ENCODE measurements at regions not wholly inside any gene's neighbourhood (a gene's known extent, or its start where the extent isn't known, plus 50 kb on each side); places are given as distances from the start of the nearest gene placed in this dataset.
A peak's percentile ranks its signal among the peaks of the same experiment; 100 is the strongest.
"Not testable (repeated sequence)": the region's sequence is repeated elsewhere in the genome, so short reads cannot be mapped to it uniquely, and the experiment has no call there.

DNA sequence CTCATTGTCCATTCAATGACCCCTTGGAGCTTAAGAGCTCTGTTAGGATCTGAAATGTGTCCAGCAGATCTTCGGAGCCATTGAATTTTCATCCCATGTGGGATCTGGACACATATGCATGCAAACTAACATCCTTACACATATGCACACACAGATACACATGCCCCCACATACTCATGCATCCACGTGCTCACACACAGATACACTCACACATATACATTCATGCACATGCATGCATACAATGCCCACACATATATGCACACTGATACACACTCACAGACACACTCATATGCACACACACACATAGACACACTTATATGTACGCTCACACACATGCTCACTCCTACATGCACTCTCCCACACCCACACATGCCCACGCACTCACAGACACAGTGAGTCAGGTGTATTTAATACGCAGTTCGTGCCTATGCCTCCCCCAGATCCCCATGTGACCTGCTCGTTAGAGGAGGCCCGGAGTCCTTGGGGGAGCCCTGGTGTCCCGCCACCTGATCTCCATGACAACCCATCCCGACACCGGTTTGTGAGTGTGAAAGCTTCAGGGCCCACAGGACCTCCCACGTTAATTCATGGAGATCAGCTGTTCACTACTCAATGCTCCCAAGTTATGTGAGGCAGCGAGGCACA is 121.9 kb upstream of the SULF2 start:
- no peak for DNase-seq

DNA sequence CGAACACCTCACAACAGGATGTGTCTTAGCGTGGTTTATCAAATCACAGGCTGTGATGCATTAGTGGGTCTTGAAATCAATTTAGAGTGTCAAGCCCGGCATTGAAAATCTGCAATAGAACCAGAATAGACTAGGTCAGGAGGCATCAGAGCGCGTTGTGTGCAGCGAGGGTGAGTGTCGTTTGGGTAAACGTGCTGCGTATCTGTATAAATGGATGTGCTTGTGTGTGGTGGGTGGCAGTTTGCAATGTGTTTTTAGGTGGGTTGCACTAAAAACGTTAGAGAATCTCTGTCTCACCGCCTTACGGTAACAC is 121.0 kb upstream of the SULF2 start:
- DNase-seq, result no peak

DNA sequence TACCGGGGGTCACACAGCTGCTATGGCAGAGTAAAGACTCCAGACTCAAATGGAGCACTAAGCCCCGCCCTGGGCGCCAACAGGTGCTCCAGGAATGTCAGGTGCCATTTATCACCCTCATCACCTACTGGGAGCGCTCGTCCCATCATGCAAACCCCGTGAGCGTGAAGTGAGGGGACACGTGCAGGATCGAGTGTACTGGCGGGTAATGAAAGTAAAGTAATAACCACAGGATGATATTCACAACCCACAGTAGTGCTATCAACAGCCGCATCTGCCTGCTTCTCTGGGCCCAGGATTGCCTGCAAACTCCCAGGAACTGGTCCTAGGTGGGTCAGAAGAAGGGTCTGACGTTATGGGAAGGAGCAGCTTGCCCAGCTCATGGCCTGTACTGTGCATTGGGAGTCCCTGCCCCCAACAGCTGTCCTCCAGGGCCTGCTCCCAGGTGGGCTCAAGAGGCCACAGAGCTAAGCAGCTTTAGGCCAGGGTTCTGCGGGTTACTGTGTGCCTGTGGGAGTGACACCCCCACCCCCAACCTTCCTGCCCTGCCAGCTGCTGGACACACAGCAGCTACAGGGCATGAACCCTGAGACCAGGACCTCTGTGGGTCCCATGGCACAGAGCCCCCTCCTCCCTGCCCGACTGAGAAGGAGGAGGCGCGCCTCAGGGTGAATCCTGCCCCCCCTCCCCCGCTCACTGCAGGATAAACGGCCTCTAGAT is 120.5 kb upstream of the SULF2 start:
- DNase-seq, result no peak

DNA sequence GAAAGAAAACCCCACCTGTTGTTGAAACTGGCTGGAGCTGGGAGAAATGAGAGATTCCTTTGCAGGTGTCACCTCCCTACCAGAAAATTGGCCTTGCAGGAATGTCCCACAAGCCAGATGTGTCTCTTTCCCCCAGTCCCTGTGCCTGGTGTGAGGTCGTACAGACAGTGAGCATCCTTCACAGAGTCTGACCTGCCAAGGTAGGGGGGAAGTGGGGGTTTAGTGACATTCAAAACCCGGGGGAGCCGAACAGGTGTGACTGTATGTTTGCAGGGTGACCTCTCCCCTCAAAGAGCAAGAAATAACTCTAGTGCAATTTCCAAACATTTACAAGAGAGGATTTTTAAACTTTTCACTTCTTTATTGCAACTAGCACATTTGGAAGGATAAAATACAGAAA is 117.7 kb upstream of the SULF2 start:
- not testable (repeated sequence) for DNase-seq

DNA sequence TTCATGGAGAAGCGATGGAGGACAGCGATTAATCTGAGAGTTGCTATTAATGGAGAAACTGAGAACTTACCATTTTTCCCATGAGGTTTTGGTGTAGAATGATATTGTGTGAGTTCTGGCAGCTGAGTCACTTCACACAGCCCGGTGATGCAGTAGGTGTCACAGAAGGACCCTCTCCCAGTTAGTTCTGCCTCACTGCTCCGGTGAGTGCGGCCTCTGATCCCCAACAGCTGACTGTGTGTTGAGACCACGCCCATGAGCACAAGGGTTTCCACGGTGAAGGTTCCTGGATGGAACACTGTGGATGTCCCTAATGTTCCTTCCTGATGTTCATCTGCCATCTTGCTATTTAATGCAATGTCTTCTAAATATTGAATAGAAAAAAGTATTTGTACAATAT is 114.0 kb upstream of the SULF2 start:
- not testable (repeated sequence) for DNase-seq

DNA sequence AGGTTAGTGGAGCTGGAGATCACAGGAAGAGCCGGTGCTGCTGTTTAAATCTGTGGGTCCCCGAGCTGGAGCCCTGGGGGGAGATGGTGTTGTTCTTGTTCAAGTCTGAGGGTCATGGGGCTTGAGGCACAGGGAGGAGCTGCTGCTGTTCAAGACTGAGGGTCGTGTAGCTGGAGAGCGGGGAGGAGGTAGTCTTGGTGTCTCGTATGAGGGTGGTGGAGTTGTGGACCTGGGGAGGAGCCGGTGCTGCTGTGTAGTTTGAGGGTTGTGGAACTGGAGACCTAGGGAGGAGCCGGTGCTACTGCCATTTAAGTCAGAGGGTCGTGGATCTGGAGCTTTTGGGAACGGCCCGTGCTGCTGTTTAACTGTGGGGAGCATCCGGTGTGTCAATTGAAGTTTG is 112.2 kb upstream of the SULF2 start:
- DNase-seq, result no peak

DNA sequence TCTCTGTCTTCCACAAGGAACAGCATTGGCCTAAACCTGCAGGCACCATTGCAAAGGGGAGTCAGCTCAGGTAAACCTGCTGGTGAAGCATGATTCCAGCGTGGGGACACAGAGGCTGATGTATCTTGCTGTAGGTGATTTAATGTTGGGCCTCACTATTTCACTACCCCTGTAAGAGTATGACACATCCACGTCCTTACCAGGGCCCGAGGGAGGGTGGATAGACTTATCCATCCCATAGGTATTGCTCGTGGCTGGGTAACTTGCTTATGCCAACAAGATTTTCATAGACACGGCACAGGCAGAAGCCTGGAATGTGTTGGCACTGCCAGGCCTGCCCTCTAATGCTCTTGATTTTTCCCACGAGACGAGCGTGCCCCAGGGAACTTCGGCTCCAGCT is 107.4 kb upstream of the SULF2 start:
- not testable (repeated sequence) for DNase-seq

DNA sequence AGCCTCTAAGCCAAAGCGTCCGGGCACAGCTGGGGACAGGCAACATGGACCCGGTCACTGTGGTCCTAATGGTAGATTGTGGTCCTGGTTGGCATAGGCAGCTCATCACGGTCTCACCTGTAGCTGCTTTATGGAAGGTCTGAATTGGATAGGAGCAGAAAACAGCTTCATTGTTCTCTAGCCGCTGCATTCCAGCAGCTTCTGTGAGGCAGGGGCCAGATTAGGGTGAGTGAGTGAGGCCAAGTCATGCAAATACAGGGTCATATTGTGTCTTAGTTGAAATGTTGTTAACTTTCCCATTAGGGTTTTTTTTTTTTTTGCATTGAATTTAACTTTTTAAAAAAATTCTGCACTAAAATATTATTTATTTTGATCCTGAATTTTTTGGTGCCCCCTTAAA is 105.4 kb upstream of the SULF2 start:
- not testable (repeated sequence) for DNase-seq

DNA sequence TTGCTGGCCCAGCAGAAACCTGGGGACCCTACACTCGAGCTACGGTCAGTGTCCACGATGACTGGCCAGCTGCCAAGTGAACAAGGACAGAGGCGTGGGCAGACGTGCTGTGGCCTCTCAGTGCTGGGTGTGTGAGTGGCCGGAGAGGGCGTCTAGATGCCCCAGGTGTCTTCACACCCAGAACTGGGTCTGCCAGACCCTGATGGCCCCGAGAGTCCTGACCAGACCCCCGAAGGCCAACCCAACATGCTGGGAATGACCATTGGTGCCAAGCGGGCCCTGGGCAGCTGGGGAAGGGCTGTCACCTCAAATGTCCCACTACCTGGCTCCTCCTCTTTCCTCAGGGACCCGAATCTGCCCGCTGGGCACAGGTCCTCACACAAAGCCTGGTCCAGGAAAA is 104.5 kb upstream of the SULF2 start:
- DNase-seq, result not testable (repeated sequence)

DNA sequence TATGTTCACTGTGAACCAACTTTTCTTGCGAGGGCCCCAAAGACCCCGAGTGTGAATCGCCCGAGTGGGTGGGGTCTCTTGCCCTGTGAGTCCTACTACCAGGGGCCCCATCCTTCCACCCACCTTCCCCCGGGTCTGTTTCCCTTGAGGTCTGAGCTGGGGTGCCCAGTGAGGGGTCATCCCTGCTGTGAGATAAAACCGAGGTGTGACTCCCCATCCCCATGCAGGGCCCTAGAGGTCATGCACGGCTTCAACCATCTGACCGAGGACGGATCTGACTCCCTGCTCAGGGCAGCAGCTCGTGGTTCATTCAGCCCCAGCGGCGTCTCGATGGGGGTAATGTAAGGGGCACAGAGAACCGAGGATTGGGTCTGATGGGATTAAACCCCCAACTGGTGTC is 103.1 kb upstream of the SULF2 start:
- no peak for DNase-seq

DNA sequence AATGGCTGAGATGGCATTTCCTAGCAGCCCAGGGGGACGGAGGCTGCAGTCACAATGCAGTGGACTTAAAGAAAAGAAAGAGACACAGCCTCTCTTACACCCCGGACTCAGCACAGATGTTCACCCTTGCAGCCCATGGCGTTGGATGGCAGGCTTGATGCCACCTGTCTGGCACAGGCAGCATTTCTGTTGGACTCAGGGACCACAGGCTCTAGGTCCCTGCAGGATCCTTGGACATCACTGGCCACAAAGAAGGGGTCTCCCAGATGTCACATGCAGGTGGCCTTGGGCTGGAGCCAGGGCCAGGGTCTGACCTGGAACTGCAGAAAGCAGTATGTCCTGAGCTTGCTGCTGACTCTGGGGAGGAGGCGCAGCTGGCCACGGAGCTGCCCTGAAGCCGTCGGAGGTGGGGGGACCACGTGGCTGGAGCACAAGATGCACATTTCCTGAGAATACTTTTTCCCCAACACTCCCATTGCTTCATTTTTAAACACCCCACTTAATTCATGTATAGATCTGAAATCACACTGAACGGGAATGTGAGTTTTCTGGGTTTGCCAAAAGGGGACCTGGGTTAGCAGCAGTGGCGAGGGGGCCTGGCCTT is 102.3 kb upstream of the SULF2 start:
- no peak for DNase-seq

DNA sequence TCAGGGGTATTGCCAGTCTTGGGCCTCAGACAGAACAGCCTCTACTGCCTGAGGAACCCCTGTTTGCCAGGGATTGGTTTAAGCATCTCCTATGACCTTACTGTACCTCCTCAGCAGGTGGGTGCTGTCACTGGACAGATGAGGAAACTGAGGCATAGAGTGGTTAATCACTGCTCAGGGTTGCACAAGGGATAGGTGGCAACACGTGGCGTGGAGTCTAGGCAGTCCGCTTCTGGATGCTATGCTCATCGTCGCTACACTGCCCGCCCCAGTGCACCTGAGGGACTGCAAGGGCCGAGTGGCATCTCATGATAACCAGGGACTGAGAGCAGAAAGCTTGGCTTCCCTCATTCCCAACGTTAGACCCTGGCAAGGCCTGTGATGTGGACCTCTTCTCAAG is 101.8 kb upstream of the SULF2 start:
- no peak for DNase-seq

DNA sequence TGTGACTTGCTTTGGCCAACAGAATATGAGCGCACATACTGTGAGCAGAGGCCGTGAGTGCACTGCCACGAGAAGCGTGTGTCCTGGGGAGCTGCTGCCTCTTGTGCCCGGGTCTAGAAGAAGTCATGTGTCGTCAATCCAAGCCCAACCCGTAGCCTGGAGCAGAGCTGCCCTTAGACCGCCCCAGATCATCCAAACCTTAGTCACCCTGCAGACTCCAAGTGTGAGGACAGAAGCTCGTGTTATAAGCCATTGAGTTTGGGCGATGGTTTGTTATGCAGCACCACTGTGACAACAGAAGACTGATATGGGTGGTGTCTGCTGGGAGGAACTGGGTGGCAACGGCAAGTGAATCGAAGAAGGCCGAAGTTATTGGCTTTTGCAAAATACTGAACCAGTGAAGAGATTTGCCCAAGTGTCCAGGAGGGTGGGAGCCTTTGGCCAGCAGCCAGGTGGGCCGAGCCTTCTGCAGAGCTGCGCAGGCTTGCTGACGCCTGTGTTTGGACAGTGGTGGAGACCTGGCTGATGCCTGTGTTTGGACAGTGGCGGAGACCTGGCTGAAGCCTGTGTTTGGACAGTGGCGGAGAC is 101.3 kb upstream of the SULF2 start:
- DNase-seq, result no peak

DNA sequence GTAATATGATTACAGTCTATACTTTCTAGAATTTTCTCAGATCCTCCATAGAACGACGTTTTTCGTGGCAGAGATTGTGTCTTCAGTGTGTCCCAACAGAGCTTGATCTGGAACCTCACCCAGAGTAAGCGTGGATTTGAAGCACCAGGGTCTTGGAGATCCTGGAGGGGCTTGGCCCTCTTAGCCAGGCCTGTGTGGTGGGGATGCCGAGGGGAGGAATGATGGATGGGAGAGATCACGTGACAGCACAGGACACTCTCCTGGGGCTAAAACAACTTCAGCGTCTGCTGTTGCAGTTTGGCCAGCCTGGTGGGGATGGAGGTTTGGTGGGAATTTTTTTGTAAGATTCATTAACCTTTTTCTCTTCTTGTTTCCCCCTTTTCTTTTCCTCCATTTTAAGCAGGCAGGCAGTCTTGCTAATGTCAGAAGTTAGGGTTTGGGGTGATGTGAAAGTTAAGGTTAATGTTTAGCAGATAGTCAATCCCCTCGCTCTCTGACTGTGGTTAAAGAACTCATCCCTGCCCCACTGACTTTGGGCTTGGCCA is 100.7 kb upstream of the SULF2 start:
- DNase-seq, result no peak

DNA sequence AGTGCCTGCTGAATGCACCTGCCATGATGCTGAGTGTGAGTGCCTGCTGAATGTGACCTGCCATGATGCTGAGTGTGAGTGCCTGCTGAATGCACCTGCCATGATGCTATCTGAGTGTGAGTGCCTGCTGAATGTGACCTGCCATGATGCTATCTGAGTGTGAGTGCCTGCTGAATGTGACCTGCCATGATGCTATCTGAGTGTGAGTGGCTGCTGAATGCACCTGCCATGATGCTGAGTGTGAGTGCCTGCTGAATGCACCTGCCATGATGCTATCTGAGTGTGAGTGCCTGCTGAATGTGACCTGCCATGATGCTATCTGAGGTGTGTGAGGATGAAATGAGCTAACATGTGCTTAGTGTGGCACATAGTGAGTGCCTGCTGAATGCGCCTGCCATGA is 98.7 kb upstream of the SULF2 start:
- not testable (repeated sequence) for DNase-seq

DNA sequence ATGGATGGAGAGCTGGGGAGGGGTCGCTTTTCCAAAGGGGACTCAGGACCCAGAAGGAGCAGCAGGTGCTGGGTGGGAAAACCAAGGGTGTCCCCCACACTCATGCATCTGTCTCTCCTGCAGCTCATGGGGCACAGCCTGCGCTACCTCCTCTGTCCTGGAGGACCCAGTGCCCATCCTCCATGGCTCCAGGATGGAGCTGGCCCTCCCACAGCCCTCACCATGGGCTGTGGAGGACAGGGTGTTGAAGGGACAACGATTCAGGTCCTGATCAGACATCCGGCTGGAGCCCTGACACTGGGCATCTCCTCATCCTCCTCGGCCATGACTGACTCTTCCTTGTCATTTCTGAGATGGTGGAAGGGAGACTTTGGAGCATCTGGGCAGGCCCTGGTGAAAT is 97.9 kb upstream of the SULF2 start:
- DNase-seq, result no peak

DNA sequence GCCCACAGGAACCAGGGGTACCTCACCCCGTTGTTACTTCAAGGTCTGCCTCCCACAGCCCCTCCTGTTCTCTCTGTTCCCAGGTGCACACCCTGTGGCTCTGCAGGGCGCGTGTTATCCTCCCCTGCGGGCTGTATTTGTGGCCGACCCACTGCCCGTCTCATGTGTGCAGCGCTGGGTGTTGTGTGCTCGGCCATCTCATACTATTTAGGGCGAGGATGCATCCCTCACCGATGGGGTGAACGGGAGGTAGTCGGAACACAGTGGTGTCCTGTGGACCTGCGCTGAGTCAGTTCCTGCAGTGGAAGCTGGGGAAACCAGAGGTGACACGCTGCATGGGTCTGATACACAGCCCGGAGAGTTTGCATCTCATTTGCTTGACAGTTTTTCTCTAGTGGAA is 94.5 kb upstream of the SULF2 start:
- no peak for DNase-seq

DNA sequence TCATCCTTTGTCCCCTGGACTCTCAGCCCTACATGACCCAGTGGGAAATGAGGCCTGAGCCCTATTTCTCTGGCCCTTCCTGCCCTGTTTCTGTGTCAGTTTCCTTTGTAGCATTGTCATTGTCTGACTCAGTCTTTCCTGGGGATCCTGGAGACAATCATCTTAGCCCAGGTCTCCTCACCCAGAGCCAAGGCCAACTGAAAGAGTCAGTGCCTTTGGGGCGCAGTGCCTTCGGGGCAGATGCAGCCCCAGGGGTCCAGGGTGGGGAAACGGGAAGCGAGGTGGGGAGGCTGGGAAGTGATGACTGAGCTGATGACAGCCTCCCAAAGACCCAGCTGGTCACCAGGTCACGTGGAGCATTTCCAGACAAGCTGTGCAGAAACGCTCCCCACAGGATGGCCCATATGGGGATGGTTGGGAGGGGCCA is 93.3 kb upstream of the SULF2 start:
- no peak for DNase-seq

DNA sequence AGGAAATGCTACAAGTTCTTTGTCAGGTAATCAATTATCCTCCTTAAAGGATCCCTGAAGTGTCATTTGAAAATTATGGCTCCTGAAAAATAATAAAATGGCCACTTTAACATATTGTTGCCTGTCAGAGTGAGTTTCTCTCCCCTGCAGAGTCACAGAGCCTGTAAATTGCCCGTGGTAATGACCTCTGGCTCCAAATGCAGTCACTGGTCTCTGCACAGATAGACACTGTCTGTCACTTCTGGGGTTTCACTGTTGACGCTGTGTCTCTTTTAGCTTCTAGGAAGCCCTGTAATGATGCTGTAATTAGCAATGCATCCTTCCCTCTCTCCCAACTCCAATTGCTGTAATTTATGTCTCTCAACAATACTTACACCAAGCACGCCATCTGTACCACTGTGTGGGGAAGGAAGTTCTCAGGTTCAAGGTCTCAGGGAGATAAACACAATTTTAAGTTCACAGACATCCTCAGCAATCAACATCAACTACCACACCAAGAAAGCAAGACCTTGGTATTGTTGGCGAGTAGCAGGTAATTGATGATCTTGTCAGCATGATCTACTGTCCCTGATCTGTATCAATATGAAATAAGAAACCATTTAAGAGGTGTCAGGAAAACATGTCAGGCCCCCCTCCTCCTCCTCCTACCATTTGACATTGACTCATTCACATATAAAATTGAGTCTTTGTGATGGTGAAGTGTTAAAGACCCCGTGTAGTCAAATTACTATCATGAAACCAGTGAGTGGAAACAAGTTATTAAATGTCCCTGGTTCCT is 91.2 kb upstream of the SULF2 start:
- no peak for DNase-seq

DNA sequence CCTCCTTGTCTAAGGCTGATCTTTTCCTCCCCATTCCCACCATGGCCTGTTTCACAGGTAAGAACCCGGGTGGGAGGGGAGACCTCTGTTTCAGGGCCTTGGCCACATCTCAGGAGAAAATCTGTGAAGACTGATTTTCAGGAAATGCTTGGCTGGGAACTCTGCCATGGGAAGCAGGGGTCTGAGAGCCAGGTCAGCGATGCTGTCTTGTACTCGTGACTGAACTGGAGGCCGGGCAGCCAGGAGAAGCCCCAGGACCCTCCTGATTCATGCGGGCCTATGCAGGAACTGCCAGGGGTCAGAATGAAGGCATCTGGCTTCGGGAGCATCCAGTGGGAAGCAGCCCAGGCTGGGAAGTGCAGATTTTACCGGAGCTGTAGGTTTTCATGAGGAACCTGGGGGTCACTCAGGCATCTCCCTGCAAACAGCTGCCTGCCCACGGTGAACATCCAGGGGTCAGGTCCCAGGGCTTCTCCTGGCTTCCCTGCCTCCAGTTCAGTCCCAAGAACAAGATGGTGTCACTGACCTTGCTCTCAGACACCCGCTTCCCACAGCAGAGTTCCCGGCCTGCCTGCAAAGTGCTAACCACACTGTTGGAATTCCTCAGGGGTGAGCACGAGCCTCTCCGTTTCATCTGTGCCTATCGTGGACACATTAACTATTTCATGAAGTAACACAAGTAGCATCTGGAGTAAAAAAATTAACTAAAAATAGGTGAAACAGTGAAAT is 90.2 kb upstream of the SULF2 start:
- DNase-seq, result peak; percentile 21

DNA sequence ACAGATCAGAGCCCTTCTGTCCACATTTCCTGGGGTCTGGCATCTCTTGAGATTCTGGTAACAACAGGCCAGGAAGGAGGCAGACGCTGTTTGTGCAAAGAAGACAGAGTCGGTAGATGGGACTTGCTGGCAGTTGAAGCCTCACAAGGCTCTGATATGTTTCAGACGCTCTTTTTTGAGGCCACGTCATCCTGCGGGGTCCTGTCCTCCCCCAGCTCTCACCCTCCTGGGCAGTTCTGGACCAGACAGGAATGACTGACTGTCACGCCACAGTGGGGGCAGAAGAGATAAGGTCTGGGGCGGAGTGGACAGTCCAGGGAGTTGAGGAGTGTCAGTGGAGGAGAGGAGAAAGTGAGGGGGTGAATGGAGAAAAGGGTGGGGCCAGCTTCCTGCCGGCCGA is 87.1 kb upstream of the SULF2 start:
- DNase-seq, result no peak
